ENCODE measurements at regions not wholly inside any gene's neighbourhood (a gene's known extent, or its start where the extent isn't known, plus 50 kb on each side); places are given as distances from the start of the nearest gene placed in this dataset.

GRCh38 chr17:13310858-13311257 lies 290.9 kb downstream of the HS3ST3A1 start:
- H3K23me2 ChIP-seq (ENCODE audit: low read depth, low read length), result no peaks in the 10 kb centered on the region
- H3K4me3 ChIP-seq (ENCODE audit: extremely low read depth in 1 of 4, insufficient read depth in 2 of 4, low read depth in 3 of 4, low read length in 4 of 4), result no peak overlapping the region
- POLR2A ChIA-PET (ENCODE audit: partially characterized antibody), result no interaction called here

More at GRCh38 chr17:13310858-13311257, 290.9 kb downstream of the HS3ST3A1 start:
- Histone ChIP-seq H2BK120ac (replicated peaks; ENCODE audit: low read depth, low read length) (no peak overlapping the region), H2AK5ac (ENCODE audit: low read depth, low read length) (no peak overlapping the region), H3K27me3 (replicated peaks in 1 of 4; ENCODE audit: control insufficient read depth in 3 of 4, extremely low read depth in 1 of 4, insufficient read depth in 3 of 4, low read length in 3 of 4) (no peaks in the 10 kb centered on the region), H3K9ac (replicated peaks in 1 of 4; ENCODE audit: extremely low read depth in 1 of 4, low read depth in 3 of 4, low read length in 3 of 4) (no peak overlapping the region), H3K4me1 (replicated peaks in 1 of 4; ENCODE audit: control insufficient read depth in 3 of 4, insufficient read depth in 4 of 4, low read length in 3 of 4) (peaks cover 0 to 4% (median under 1%) of the 10 kb centered on the region in 4 experiments; a peak in 2 of 7 replicates), H4K8ac (ENCODE audit: extremely low read depth, insufficient read depth, low read length) (no peak overlapping the region), H3K36me3 (ENCODE audit: control insufficient read depth in 2 of 4, insufficient read depth in 4 of 4, low read length in 3 of 4) (no peaks in the 10 kb centered on the region), H3K79me1 (ENCODE audit: low read depth, low read length) (no peaks in the 10 kb centered on the region), H2BK20ac (ENCODE audit: low read length) (no peak overlapping the region), H2BK12ac (ENCODE audit: low read depth, low read length) (no peak overlapping the region), H3K9me3 (ENCODE audit: insufficient read depth in 2 of 2, low read depth in 1 of 2, low read length in 1 of 2) (peaks cover 0 to 7% of the 10 kb centered on the region in 2 experiments; a peak in 1 of 4 replicates), H3K27ac (ENCODE audit: low read depth, low read length) (no peak overlapping the region), H2BK5ac (ENCODE audit: low read depth, low read length) (no peak overlapping the region), H4K91ac (replicated peaks; ENCODE audit: insufficient read length, low read length) (no peak overlapping the region), H2AFZ (ENCODE audit: low read length) (no peak overlapping the region), H2BK15ac (ENCODE audit: low read length) (no peak overlapping the region), H3K4ac (replicated peaks; ENCODE audit: insufficient read length, low read depth, low read length) (no peak overlapping the region), H3K23ac (ENCODE audit: insufficient read length) (no peak overlapping the region), H3K14ac (ENCODE audit: insufficient read length) (no peak overlapping the region), H3K18ac (ENCODE audit: extremely low read depth, low read length) (no peak overlapping the region), H3K56ac (replicated peaks; ENCODE audit: insufficient read length, low read depth, low read length) (no peak overlapping the region), H3K79me2 (ENCODE audit: control insufficient read depth in 1 of 2, insufficient read depth in 2 of 2, low read length in 2 of 2) (no peaks in the 10 kb centered on the region), H3K4me2 (ENCODE audit: insufficient read depth in 1 of 2, low read depth in 2 of 2, low read length in 2 of 2) (no peak overlapping the region), H4K20me1 (replicated peaks in 1 of 2; ENCODE audit: control insufficient read depth in 1 of 2, insufficient read depth in 2 of 2, low read length in 2 of 2) (no peaks in the 10 kb centered on the region), H4K5ac (ENCODE audit: insufficient read length, low read depth, low read length) (no peak overlapping the region)
- FAIRE-seq (no peak), DNase-seq (ENCODE audit: low read depth in 1 of 2, low spot score in 2 of 2) (no peak)
- TF ChIP-seq CREB1 (IDR thresholded peaks at IDR 0.05), result no peak
- no peak for TF ChIP-seq RNF2 (IDR thresholded peaks at IDR 0.05; ENCODE audit: borderline replicate concordance, low read depth, low read length, missing control alignments, poor library complexity, severe bottlenecking)
- no peak for TF ChIP-seq SUZ12 (IDR thresholded peaks at IDR 0.05; ENCODE audit: low read length)
- no peak for TF ChIP-seq RFX5 (IDR thresholded peaks at IDR 0.05; ENCODE audit: borderline replicate concordance, low read depth, low read length)
- TF ChIP-seq CBX8 (IDR thresholded peaks at IDR 0.05; ENCODE audit: borderline replicate concordance, low read depth, low read length), result no peak
- no peak for TF ChIP-seq SIN3A (conservative IDR thresholded peaks at IDR 0.05 in 1 of 2, IDR thresholded peaks at IDR 0.05 in 1 of 2; ENCODE audit: low read depth in 1 of 2, low read length in 2 of 2)
- TF ChIP-seq SP4 (IDR thresholded peaks at IDR 0.05; ENCODE audit: low read length), result no peak
- WGBS, 2 experiments (ENCODE audit: extremely low coverage in 1 of 2, insufficient coverage in 1 of 2, insufficient read length in 1 of 2, insufficient replicate concordance in 2 of 2, low coverage in 1 of 2, low lambda C conversion rate in 2 of 2, missing lambda C conversion rate in 1 of 2), result 95% methylated on average over 2 of the region's 2 CpGs; no CpG with 5 or more reads in 1 of the 2 experiments
- CTCF ChIA-PET (ENCODE audit: partially characterized antibody), result no interaction called here
